Dermis microvascular lymphatic vessel endothelial cell (primary cell): ENCODE measurements at regions not wholly inside any gene's neighbourhood (a gene's known extent, or its start where the extent isn't known, plus 50 kb on each side); places are given as distances from the start of the nearest gene placed in this dataset.

Source experiments
- DNase-seq, 2 donors: peaks; one replicate each; pipeline versions ENCODE4 v3.0.0 to v3.0.0-alpha.2; 2010; ENCODE audit warnings: low read depth in 2 of 2

DNA sequence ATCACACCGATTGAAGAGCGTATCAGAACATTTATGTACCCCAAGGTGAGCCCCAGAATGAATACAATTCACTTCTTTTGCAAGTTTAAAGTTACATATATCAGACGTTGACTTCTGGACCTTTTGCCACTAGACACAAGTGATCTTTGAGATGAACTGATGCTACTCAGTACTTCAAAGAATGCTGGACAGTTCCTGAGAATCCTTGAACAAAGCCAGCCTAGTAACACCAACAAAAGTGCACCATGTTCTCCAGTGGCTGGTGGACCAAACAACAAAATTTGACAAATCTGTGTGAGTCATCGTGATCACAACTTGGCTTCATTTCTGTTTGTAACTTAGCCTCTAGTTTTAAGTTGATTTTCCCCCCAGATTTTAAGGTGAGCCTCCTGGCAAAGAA is 355.7 kb downstream of the SOX2 start:
- no peak for DNase-seq

DNA sequence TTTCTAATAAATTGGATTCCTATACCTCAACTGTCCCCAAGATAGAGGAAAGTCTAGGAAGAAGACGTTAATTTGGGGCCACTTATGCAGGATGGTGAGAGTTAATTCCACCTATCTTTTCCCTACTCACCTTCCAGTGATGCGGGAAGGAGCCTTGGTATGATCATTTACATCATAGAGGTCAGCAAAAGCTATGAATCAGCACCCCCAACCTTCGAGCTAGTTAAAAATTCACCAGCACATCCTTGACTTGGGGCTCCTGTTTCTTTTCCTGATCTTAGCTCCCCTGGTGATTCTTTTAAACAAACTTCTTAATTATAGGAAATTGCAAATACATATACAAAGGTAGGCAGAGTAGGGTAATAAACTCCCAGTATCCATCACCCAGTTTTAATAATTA is 366.6 kb downstream of the SOX2 start:
- DNase-seq, result no peak

DNA sequence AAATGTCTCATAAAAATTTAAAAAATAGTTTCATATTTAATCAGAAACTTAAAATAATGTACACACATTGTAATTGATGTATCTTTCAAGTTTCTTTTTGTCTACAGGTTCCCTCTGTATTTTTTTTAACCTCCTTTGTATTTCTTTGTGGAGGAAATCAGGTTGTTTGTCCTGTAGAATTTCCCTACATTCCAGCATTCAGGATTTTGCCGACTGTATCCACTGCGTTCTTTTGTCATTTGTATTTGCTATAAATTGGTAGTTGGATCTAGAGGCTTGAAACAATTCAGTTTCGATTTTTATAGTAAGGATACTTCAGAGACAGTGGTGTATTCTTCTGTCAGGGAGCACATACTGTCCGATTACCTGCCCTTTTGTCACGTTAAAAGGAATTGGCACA is 367.2 kb downstream of the SOX2 start:
- DNase-seq, result no peak

DNA sequence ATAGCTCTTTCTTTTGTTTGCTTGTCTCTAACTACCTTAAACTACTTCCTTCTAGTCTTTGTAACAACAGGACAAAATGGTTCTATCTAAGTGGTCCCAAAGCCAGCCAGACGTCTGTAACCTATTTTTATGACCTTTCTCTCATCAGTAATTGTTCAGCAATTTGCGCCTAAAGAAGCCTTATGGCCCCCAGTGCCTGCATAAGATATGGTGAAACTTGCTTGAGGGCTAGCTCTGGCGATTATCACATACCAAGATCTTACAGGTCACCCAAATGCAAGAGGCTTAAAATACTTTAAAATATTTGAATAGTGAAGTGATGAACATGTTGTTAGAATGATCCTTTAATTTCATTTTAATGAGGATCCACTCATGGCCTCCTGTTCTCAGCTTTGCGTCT is 369.4 kb downstream of the SOX2 start:
- no peak for DNase-seq

DNA sequence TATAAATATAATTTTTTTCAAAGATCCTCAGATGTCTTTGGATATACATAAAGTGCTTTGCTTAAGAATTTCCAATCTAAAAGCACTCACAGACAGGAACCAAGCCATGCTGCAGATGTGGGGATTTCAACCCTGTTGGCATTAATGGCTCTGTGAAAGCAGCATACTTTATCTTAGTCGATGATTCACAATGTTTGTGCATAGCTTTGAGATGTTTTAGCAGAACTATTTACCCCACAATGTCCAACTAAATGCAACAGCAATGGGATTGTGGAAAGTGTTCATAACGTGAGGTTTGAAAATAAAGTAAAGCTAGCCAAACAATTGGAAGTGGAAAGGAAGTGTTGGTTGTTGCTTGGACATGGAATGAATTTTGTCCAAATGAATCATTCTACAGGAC is 371.4 kb downstream of the SOX2 start:
- DNase-seq, result no peak

DNA sequence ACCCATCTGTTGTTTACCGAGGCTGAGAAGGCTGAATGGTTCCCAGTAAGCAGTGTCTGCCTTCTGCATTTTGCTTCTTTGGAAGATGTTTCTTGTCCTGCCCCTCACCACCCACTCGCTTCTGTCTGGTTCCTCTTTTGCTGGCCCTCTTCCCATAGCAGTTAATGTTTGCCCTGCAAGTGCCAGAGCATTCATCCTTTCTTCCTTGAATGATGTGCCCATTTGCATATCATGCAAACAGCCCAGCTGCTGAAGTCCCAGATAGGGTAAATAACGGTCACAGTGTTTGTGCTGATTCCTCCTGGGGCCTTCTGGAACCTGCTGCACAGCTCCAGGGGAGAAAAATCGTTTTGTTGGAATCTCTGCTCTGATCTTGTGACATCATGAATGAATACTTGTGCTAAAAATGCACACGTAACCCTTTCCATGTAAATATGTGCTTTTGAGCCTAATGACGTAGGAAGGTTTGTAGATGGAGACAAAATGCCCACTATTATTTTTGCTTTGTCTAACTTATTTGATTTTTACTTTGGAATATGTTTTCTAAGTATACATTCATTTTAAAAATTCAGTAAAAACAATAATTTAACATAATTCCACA is 381.0 kb downstream of the SOX2 start:
- no peak for DNase-seq

DNA sequence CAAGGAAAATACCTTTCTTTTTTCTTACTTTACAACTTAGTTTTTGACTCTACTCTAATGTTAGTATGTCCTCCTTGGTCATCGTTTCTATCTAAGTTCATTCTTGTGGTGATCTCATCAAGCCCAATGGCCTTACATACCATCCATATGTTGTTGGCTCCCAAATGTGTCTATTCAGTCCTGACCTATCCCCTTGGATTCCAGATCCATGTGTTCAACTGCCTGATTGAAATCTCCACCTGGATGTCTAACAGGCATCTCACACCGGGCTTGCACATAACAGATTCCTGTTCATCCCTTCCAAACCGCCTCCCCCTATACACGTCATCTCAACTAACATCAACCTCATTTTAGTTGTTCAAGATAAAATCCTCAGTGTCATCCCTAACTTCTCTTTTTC is 382.6 kb downstream of the SOX2 start:
- DNase-seq, result no peak

DNA sequence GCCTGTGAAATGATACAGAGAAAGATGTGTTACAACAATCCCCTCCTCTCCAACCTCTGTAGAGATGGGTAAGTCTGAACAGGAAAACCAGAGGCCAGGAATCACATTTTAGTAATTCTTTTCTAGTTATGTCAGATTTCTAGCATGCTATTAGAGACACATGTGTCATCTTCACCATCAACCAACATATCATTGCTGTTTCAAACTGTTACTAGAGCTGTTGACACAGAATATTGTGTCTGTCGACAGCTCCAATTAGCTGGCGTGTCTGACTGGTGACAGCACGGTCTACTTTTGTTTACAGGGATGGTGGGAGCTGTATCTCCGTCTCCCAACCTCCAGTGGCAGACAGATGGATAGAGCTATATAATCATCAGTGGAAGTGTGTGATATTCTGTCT is 393.2 kb downstream of the SOX2 start:
- no peak for DNase-seq

DNA sequence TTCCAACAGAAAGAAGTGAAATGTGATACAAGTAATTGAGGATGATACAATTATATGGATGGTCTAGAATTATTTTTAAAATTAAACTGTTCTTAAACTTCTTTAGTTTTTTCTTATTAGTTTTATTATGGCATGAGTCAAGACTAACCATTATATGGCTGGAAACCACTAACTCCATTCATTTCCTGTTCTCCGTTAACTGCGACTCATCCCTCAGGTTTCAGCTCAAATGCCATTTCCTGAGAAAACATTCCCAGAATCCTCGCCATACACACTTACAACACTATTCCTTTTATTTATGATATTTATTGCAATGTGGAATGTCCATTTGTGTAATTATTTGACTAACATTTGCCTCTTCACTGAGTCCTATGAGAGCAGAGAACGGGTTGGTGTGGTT is 394.1 kb downstream of the SOX2 start:
- no peak for DNase-seq

DNA sequence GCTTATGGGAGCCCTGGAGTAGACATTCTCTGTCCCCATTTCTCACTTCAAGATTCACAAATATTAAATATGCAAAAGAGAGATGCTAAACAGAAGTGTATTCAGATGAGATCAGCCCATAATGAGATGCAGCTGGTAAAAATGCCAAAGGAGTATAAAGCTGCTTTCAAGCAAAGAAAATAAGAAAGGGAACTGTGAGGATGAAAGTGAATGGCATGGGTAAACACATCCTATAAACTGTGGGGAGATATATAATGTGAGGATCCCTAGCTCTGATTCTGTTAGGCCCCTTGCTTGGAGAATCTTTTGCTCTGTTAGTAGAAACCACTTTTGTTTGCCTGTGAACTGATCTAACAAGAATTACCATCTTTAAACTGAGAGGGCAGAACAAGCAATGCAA is 396.6 kb downstream of the SOX2 start:
- DNase-seq, result no peak

DNA sequence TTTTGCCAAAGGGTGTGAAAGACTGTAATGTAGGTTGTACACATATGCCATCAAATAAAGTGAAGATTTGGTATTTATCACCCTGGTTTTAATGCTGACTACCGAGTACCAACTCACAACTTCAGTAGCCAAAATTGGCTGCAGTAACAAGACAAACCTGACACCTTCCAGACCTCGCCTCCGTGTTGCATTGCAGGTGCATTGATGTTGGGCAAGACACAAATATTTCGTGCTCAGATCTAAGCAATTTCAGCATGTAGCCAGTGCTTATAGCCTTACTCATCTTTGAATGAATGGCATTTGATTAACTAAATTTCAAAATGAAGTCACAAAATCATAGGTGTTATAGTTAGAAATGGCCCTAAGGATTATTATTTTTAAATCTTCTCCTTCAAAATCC is 400.2 kb downstream of the SOX2 start:
- DNase-seq, result no peak

DNA sequence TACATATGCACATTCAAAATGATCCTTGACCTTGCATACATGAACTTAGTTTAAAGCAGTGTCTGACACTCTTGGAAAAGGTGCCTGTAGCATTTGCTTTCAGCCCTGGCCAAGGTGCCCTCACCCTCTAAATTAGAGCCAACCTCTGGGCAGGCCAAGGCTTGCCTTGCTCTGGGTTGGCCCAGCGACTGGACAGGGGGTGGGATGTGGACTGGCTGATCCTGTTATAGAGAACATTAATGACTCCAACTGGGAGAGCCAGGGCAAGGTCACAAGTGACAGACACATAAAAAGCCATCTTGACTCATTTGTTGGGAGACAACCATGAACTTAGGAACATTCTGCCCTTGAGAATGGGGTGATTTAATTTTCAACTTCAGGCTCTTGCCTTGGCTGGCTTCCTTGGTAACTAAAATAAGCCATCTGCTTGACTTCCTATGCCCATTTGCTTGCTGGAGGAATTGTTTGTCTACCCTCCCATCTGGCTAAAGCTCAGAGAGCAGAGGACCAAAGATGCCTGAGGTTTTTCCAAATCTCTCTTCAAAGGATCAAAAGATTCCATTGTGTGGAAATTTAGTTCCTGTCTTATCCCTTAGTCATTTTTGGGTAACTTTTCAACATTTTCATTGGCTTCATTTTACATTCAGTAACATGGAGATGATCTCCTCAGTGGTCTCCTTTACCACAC is 403.7 kb downstream of the SOX2 start:
- DNase-seq, result no peak

DNA sequence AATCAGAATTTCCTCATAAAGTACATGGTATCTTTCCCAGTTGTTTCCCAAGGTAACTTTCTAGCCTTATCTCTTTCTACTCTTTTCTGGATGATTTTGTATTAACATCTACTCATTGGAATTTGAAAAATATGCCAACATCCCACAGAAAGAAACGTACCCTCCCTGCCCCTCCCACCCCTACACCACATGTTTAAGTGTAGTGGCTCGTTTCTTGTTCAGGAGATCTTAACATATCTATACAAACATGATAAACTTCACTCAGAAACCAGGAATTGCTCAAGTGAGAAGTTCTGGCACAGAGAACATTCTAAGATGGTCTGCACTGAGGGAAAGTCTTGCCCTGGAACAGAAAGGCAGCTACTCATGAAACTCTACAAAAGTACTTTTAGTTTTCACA is 404.7 kb downstream of the SOX2 start:
- DNase-seq, result no peak

DNA sequence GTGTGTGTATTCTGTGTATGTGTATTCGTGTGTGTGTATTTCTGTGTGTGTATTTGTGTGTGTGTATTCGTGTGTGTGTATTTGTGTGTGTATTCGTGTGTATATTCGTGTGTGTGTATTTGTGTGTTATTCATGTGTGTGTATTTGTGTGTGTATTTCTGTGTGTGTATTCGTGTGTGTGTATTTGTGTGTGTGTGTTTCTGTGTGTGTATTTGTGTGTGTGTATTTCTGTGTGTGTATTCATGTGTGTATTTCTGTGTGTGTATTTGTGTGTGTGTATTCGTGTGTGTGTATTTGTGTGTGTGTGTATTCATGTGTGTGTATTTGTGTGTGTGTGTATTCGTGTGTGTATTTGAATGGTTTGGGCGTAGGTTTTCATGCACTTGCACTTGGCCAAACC is 405.4 kb downstream of the SOX2 start:
- no peak for DNase-seq

DNA sequence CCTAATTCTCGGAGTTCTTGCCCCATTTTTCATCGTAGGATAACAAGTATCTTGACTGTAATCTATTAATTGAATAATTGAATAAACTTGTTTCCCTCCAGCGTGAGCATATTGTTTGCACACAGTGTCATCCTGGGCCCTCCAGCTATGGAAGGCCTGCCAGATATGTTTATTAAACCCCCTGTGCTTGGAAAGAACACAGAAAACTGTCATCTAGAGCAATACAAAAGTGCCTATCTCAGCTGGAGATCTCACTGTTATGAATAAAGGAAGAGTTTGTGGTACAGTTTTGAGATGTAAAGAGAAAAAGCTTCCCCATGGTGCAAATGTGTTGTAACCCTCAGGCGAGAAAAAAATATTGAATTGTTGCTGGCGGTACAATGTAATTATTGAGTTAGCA is 405.9 kb downstream of the SOX2 start:
- DNase-seq, result no peak

DNA sequence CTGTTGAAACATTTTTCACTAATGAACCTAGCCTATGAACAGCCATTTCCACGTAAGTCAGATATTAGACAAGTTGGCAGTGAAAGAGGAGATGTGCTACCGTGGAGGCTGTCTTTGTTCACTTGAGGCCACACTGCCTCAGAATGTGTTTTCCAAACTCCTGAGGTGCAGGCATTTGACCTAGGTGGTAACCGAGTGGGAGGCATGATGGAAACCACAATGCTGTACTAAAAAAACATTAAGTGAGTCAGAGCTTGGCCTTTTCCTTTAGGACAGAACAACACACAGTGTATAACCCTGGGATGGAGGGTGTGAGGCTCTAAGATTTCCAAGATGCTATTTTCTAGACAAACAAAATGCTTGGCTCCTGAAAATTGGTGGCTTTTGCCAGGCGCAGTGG is 406.3 kb downstream of the SOX2 start:
- DNase-seq, result no peak

DNA sequence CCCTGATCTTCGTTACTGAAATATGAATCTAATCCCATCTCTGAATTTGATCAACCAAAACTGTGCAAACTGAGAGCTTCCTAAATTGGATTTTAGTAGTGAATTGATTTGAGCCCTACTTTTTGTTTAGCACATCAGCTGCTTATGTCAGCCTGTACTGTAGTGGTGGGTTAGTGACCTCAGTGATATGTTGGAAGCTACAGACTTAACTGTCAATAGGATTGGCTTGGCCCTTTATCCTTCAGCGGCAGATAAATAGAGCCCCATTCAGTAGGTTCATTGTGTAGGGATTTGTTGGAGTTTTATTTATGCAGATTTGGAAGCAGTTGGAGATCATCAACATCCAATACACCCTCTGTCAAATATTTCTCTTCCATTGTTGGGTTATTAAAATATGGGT is 409.7 kb downstream of the SOX2 start:
- DNase-seq, result no peak

DNA sequence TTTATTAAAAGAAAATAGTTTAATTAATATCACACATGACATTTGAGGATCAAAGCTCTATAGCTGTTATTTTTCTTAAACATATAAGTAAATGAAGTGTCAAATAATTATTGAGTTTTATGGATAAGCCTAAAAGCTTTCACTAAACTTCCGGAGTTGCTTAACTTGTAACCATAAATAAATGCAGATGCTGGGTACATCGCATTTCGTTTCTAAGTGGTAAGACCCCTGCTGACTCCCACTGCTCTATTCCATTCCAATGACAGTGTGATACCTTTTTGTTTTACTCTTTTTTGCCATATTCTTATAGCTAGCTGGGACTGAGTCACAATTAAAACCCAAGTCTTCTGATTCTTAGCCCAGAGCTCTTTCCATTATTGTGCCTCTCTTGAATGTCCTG is 411.1 kb downstream of the SOX2 start:
- DNase-seq, result no peak

DNA sequence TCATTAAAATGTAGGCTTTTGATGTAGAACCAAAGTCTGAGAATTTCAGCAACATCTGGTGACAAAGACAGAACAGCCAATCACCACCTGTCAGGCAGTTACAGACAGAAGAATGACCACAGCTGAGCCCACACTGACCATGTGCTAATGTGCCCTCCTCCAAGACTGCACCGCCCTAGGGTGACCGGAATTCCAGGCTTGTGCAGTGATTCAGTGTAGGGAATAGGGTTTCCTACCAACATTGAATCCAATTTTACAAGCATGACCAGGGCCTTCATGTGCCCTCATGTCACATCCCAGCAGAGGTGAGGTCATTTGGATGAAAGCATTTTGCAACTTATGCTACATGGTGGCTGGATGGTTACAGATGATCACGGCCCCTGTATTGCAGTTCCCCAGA is 412.5 kb downstream of the SOX2 start:
- DNase-seq, result no peak

DNA sequence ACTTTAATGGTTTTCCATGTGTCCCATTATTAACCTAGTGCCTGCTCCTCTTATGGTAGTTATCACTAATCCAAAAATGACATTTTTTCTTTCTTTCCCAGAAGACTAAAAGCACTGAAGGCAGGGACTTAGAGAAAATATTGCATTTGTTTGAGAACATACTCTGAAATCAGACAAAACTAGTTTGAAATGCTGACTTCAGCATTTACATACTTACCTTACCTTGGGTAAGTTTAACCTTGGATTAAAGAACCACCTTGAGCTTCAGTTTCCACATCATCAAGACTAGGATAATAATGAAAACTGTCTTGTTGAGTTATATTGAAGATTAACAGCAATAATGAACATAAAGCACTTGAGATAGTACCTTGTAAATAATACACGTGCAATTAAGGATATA is 413.0 kb downstream of the SOX2 start:
- no peak for DNase-seq

DNA sequence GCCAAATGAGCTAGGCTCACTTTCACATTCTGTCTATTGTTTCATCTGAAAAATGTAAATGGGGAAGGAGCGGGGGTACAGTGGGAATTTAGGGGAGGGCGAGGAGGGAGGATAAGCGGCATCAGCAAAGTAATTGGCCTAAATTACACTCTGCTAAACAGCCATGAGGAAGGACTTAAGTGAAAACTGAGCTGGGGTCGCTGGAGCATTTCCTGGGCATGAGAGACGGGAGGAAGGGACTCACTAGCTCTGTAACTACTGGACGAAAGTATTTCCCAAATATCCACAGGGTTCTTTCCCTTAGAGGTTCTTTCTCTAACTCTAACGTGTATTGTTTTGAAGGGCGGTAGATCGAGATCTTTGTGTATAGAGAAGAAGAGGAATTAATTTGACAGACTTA is 418.0 kb downstream of the SOX2 start:
- DNase-seq, result no peak

DNA sequence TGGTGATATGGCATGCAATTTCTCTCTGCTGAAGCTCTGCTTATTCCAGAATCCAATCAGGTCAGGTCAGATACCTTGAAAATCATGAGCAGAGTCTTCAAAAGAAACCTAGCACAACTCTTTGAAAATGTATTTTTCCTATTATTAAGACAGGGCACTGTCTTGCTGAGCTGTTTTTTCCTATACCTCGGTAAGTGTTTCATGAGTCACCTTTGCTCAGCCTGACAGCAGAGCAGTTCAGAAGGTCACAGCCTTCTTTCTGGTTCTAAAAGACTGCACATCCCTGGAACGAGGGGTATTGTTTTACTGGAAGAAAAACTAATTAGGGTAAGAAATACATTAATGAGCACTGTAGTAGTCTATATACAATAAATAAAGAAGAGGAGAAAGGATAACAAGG is 422.0 kb downstream of the SOX2 start:
- no peak for DNase-seq

DNA sequence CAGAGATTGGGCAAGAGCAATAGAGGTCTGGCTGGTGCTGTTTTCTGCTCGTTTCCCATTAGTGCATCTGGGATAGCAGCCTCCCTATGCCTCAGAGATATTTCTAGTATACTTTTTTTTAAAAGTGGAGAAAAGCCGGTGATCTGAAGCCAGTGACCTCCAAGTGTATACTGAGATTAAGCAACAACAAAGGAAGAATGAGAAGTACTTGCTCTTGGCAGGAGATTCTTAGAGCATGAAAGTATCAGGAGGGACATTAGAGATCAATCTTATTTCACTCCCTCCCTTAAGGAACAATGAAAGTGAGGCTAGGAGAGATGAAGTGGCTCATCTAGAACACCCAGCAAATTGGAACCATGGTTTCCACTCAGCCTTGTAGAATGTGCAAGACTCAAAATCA is 423.3 kb downstream of the SOX2 start:
- DNase-seq, result no peak
